GM12891 (cell line): ENCODE measurements at regions not wholly inside any gene's neighbourhood (a gene's known extent, or its start where the extent isn't known, plus 50 kb on each side); places are given as distances from the start of the nearest gene placed in this dataset.

ENCODE experiments used
- DNase-seq: peaks from one replicate; pipeline ENCODE4 v3.0.0; 2011; ENCODE audit warnings: low spot score; ENCODE audit not compliant: insufficient read length
- FAIRE-seq: peaks from 2 replicates; lab custom pipeline; 2011; peaks lifted over from hg19 to GRCh38; lab: Jason Lieb, UNC
- PAX5 ChIP-seq: IDR thresholded peaks from 2 replicates; pipeline ENCODE4 v1.6.1; 2011; ENCODE audit warnings: low read length, moderate library complexity, mild to moderate bottlenecking; ENCODE audit not compliant: insufficient read depth, severe bottlenecking
- POLR2A ChIP-seq: IDR thresholded peaks from 2 replicates; pipeline ENCODE4 v1.6.1; 2011; ENCODE audit warnings: low read depth, low read length, control low read depth
- POLR2AphosphoS5 ChIP-seq: IDR thresholded peaks from 2 replicates; pipeline ENCODE4 v1.6.1; 2011; ENCODE audit warnings: low read depth, low read length, control low read depth
- POU2F2 ChIP-seq: IDR thresholded peaks from 2 replicates; pipeline ENCODE4 v1.6.1; 2011; ENCODE audit warnings: low read depth, mild to moderate bottlenecking, control low read depth, low read length, moderate library complexity
- SPI1 ChIP-seq: IDR thresholded peaks from 2 replicates; pipeline ENCODE4 v1.6.1; 2011; ENCODE audit warnings: low read depth, low read length, control low read depth
- TAF1 ChIP-seq: IDR thresholded peaks from 2 replicates; pipeline ENCODE4 v1.6.1; 2011; ENCODE audit warnings: low read depth, low read length, control low read depth

DNA sequence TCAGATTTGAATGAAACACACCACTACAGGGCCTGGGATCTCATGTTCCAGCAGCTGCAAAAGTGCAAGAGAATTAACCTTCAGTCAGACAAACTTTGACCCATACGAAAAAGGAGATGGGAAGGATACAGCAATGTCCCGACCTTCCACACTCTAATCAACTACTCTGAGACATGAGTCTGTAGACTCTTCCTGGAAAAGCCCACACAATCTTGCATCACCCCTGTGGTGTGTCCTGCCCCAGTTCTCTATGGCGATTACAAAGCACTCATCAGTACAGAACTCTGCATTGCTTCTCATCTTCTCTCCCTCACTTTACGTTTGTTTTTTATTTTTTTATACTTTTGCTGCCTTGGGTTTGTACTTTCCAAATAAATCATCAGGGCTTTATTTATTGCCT, 241.0 kb upstream of the KIF2A start:
- FAIRE-seq, result no peak
- no peak for DNase-seq
- TF ChIP-seq PAX5 (no peak), POU2F2 (no peak), POLR2A (no peak), TAF1 (no peak), POLR2AphosphoS5 (no peak), SPI1 (no peak)

DNA sequence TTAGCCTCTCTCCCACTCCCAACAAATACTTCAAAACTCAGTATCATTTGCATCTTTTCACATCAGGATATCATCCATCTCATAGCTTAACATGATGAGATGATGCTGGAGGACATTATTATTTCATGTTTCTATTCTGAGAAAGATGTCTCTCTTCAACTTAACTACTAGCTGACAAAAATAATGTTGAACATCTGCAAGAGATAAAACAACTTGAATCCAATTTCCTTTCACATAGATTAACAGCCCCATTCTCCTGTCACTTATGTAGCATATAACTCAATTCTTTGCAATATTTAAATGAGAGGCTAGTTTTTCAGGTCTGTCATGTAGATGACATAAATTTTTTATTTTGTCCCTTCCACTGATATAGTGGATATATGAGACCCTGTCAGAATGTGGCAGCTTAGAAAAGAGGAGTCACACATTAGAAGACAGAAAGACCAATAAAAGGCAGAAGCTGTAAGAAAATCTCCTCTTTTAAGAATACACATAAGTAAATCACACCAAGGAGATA, 239.2 kb upstream of the KIF2A start:
- TF ChIP-seq PAX5 (no peak), SPI1 (no peak), POU2F2 (no peak), POLR2AphosphoS5 (no peak), TAF1 (no peak), POLR2A (no peak)
- no peak for FAIRE-seq
- no peak for DNase-seq

- TF ChIP-seq POLR2A (no peak), POLR2AphosphoS5 (no peak), PAX5 (no peak)
- FAIRE-seq (no peak), DNase-seq (no peak)
These were observed 237.5 kb upstream of the KIF2A start for GRCh38 chr5:62068554-62068953.

- TF ChIP-seq POLR2A (no peak), POLR2AphosphoS5 (no peak), PAX5 (no peak), SPI1 (no peak), POU2F2 (no peak), TAF1 (no peak)
- FAIRE-seq (no peak), DNase-seq (no peak)
These were observed 228.6 kb upstream of the KIF2A start for GRCh38 chr5:62077387-62077786.

- FAIRE-seq (no peak), DNase-seq (no peak)
- TF ChIP-seq SPI1, result no peak
- TF ChIP-seq POLR2A, result no peak
These were observed 228.0 kb upstream of the KIF2A start for GRCh38 chr5:62077823-62078550.

DNA sequence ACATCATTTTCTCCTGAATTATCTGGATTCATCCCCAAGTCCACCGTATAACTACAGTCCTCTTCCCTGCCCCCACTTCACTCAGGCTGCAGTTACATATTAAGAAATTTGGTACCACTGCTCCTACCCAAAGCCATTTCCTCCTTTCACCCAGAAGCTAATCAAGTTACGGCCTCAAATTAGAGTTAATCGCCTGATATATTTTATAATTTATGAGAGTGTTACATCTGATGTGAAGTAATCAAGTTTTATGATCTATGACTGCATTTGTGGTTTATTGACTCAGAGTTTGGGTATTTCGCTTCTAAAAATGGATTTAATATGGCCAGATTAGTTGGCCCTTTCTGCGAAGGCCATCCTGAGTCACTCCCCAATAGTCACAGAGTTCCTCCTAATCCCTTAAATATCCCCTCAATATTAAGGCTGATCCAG, 223.6 kb upstream of the KIF2A start:
- FAIRE-seq (no peak), DNase-seq (no peak)
- TF ChIP-seq TAF1 (no peak), POLR2A (no peak), POLR2AphosphoS5 (no peak), SPI1 (no peak), PAX5 (no peak), POU2F2 (no peak)

DNA sequence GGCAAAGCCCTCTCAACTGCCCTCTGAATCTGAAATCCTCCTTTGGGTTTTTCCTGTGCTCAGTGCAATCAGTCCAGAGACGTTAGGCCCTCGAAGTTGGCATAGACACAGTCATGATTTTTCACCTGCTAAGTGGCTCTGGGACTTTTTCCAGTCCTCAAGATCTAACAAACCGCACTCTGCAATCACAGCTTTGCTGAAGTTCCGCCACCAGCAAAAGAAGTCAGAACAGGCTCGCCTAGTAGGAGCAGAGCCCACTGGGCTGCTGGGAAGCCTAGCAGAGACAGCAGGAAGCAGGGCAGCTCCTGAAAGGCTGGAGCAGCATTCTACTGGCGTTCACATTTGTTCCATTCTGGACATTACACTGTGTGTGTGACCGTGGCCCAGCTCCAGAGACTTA, 222.8 kb upstream of the KIF2A start:
- TF ChIP-seq TAF1, result no peak
- TF ChIP-seq POU2F2, result no peak
- no peak for TF ChIP-seq POLR2AphosphoS5
- TF ChIP-seq POLR2A, result no peak
- no peak for TF ChIP-seq PAX5
- no peak for TF ChIP-seq SPI1
- FAIRE-seq, result no peak
- DNase-seq, result no peak

GRCh38 chr5:62083661-62084060, 222.3 kb upstream of the KIF2A start:
- DNase-seq (no peak), FAIRE-seq (no peak)
- TF ChIP-seq POU2F2 (no peak), POLR2A (no peak), POLR2AphosphoS5 (no peak), SPI1 (no peak), PAX5 (no peak), TAF1 (no peak)

DNA sequence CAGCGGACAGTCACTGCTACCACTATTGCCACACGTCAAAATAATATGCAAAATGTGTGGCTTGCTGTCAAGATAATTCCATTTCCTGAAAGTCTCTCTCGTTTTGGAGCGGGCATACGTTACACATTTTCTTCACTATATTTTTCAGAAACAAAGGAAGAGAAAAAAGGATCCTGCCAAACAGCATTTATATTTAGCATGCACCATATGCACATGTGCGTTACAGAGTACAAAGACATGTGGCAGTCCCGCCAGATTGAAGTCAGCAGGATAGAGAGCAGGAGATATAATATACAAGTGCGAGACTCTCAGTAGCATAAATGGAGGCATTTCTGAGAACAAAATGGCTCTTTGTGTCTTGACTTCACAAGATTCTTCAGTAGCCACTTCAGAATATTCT, 221.6 kb upstream of the KIF2A start:
- no peak for TF ChIP-seq PAX5
- no peak for TF ChIP-seq POU2F2
- no peak for TF ChIP-seq POLR2AphosphoS5
- no peak for TF ChIP-seq POLR2A
- TF ChIP-seq SPI1, result no peak
- TF ChIP-seq TAF1, result no peak
- DNase-seq (no peak), FAIRE-seq (no peak)

DNA sequence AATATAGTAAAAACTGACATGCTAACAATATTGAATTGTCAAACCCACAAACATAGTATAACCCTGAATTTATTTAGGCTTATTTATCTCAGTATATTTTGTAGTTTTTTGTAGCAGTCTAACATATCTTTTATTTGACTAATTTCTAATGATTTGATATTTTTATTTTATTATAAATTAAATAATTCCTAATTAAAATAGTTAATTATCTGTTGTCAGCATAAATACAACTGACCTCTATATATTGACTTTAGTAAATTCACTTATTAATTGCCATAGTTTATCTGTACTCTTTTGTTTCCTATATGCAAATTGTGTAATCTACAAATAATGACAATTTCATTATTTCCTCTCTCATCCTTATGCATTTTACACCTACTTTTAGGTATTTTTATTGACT, 215.1 kb upstream of the KIF2A start:
- no peak for FAIRE-seq
- no peak for TF ChIP-seq POLR2AphosphoS5
- TF ChIP-seq PAX5, result no peak
- no peak for TF ChIP-seq TAF1
- no peak for TF ChIP-seq POU2F2
- TF ChIP-seq POLR2A, result no peak
- TF ChIP-seq SPI1, result no peak
- DNase-seq, result no peak
